HG03342 (cell line): ENCODE measurements at regions not wholly inside any gene's neighbourhood (a gene's known extent, or its start where the extent isn't known, plus 50 kb on each side); places are given as distances from the start of the nearest gene placed in this dataset.

Experiments
- ATAC-seq: cut with Tn5 transposase; IDR thresholded peaks from one replicate; pipeline ENCODE4 v1.9.1; 2021; ENCODE audit warnings: mild to moderate bottlenecking, moderate library complexity; ENCODE audit not compliant: unreplicated experiment

GRCh38 chr4:31575504-31575903 is 855.3 kb downstream of the PCDH7 start:
- no peak for ATAC-seq

DNA sequence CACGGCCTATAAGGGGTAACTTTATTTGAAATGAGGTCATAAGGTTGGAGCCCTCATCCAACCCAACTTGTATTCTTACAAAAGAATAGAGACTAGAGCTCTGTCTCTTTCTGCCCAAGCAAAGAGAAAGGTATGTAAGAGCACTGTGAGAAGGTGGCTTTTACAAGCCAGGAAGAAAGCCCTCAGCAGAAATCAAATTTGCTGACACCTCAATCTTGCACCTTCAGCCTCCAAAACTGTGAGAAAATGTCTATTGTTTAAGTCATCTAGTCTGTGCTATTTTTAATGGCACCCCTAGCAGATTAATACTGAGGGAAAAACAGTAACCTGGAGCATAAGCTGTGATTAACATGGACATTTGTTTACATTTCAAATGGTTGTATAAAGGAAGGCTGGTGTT is 860.7 kb downstream of the PCDH7 start:
- no peak for ATAC-seq

- no peak for ATAC-seq
Measured at GRCh38 chr4:31585503-31585902, 865.3 kb downstream of the PCDH7 start.

- ATAC-seq: no peak
Measured at GRCh38 chr4:31592293-31592692, 872.1 kb downstream of the PCDH7 start.

DNA sequence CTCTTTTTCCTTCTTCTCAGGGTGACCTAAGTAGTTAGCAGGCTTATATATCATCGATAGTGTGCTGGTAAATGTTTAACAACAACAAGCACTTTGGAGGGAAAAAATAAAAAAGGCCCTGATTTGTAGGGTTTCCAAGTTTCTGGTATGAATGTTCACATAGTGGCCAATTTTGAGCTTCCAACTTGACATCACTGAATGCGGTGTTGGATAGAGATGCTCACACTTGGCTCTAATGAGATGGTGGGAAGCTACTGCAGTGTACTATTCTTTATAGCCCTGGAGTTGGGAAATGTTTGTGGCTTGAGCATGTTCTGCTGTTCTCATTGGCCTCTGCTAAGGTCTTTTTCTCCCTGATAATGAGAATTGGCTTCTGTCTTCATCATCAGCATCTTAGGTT is 875.3 kb downstream of the PCDH7 start:
- no peak for ATAC-seq

DNA sequence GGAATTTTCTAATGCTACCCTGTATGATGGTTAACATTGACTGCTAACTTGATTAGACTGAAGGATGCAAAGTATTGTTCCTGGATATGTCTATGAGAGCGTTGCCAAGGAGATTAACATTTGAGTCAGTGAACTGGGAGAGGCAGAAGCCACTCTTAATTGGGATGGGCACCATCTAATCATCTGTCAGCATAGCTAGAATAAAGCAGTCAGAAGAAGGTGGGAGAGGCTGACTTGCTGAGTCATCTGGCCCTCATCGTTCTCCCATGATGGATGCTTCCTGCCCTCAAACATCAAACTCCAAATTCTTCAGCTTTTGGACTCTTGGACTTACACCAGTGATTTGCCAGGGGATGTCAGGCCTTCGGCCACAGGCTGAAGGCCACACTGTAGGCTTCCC is 878.5 kb downstream of the PCDH7 start:
- no peak for ATAC-seq

- ATAC-seq: no peak
Measured at GRCh38 chr4:31601793-31602192, 881.6 kb downstream of the PCDH7 start.

GRCh38 chr4:31613946-31614623 is 893.9 kb downstream of the PCDH7 start:
- no peak for ATAC-seq

DNA sequence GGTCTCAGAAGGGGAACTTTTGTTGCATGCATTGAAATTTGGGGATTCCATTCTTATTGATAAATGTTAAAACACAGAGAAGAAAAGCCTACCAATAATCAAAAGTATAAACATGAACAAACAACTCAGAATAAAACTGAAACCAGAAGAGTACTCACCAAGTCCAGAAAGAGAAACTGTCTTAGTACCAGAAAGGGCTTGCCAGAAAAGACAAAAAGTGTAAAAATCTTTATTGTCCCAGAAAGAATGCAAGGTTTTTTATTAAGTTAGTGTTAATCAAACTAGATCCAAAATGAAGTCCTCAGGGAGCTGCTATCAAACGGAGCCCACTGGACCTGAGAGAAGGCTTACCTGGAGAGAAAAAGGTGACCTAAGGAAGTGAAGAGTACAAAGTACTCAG is 897.5 kb downstream of the PCDH7 start:
- no peak for ATAC-seq

DNA sequence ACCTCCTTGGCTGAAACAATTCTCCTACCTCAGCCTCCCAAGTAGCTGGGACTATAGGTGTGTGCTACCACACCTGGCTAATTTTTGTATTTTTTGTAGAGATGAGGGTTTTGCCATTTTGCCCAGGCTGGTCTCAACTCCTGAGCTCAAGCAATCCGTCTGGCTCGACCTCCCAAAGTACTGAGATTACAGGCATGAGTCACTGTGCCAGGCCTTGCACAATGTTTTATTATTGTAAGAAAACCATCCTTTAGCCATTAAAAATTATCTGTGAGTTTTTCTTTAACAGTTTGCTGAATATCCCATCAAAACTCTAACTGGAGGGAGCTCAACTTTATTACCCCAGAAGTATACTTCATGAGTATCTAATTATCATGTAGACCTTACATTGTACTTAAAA is 900.3 kb downstream of the PCDH7 start:
- no peak for ATAC-seq

DNA sequence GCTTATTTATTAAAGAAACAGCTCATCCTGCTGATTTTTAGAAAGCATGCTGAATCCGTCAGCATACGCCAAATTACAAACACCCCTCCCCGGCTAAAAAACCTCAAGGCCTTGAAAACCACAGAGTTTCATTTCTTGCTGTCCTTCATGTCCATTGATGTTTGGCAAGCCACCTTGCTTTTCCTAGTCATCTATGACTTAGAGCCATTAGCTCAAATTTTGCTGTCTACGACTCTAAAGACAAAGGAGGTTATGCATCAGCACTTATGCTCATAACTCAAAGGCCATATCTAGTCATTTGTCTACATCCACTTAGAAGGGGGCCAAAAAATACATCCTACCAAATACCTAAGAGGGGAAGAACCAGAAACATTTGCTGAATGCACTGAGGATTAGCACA is 925.1 kb downstream of the PCDH7 start:
- no peak for ATAC-seq

DNA sequence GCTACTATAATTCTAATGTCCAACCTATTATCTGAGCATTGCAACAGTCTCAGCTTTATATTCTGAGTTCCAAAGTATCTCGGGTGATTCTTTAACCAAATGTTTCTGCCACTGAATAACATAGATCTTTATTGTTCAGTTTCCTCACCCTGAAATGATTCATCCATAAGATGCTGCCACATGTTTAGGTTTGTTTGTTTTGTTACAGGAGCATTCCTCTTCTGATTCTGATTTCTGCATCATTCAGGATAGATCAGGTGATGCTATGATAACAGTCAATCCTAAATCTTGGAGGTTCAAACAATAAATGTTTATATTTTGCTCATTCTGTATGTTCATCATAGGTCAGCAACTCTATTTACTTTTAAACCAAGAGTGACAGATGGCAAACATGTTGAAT is 927.6 kb downstream of the PCDH7 start:
- ATAC-seq: no peak

DNA sequence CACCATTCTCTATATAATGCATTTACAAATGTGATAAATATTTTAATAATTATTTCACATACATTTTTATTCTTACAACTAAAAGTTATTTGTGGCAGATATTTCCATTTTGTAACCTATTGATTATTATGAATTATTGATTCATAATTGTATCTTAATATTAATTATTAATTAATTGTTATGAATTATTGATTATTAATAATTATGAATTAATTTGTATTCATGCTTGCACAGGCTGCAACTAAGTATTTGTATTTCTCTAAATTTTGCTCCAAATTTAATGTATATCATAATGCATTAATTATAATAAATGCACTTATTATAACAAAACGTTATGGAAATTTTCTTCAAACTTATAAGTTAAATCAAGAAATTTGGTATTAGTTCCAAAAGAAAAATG is 929.7 kb downstream of the PCDH7 start:
- no peak for ATAC-seq

DNA sequence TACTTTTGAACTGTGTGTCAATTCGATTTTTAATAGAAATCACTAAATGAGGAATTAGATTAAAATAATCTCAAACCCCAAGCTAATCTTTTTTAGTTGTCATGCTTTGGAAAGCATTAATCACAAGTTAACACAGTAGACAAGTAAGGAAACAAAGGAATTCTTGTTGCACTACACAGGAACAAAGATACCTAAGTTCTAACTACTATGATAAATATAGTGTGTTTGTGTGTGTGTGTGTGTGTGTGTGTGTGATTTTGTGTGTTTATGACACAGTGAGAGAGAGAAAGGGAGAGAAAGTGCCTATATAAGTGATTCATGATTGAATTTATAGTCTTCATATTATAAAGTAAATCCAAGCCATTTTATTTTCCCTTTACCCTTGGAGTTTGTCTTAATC is 931.4 kb downstream of the PCDH7 start:
- ATAC-seq: no peak

DNA sequence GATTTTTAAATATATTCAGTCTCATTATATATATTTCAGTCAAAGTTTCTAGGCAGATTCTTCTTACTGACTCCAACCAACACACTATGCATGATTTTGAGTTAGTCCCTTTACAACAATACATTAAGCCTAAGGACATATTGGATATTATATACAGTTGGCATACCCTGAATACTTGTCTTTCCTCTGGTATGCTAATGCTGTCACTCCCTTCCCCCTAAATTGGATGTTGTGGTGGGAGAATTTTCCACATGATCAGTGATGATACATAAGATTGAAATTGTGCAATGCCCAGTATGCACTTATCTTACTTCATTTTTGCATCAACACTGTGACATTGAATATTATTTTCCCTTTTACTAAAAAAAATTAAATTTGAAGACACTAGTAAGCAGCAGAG is 935.2 kb downstream of the PCDH7 start:
- no peak for ATAC-seq

DNA sequence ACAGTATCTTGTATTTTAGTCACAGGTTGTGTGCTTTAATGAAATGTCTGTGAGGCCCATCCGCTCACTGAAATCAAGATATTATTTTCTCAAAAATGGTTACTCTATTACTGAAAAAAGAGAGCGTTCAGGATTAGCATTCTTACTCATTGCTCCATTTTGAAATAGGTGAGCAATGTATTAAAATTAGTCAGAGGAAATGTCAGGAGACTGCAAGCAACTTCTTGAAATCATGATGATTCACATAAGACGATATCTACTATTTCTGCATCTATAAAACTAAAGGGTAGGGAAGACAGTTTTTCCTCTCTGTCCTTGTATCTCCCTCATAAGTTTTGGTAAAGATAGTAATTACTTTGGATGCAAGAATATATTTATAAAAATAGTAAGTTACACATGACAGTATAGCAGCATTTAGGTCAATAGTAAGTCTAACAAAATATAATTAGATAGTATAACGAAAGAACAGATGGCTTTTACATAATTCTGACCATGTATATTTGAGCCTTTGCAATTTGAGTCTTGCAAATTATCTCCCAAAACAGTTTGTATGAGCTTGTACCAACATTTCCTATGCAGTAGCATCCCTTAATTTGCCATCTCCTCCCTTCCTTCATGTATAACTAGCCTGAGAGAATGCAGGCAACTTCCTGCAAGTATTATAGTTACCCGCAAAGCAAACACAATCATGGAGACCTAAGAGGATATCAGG is 937.8 kb downstream of the PCDH7 start:
- ATAC-seq: no peak

DNA sequence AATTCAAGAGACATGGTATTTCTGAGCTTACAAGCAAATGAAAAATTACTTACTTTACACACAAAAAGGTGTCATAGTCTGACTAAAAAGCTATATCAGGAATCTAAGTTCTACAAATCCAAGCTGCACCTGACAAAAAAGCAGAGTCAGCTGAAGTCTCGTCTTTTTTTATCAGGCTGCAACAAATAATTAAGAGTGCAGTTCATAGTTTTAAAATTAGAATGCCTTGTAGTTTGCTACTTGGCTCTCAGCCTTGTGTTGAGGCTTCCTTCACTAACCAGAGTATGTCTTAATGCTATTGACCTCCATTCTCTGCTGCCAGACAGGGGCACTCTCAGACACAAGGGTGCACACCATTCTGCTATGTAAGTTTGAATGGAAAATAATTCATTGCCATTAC is 940.7 kb downstream of the PCDH7 start:
- no peak for ATAC-seq

- ATAC-seq: no peak
Measured at GRCh38 chr4:31662951-31663350, 942.8 kb downstream of the PCDH7 start.

DNA sequence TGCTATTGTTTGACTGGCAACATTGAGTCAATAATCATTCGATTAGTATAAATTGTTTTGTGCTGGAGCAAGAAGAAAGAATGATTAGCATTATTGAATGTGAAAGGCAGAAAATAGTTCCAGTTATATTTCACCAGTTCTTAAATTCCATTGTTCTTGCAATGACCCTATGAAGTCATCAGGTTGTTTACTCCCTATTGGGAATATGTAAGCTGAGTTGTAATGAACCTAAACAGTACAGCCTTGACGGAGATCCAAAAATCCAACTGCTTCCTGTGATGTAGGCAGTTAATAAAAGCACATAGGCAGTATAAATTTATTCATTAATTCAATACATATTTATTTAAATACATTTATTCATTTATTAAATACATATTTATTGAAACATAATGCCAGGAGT is 947.5 kb downstream of the PCDH7 start:
- no peak for ATAC-seq

GRCh38 chr4:31674313-31674947 is 954.3 kb downstream of the PCDH7 start:
- ATAC-seq: no peak

GRCh38 chr4:31678356-31678755 is 958.2 kb downstream of the PCDH7 start:
- ATAC-seq: no peak

- ATAC-seq: no peak
Measured at GRCh38 chr4:31682796-31683195, 962.6 kb downstream of the PCDH7 start.
